Astrocyte (in vitro differentiated cells and primary cell): ENCODE measurements at regions not wholly inside any gene's neighbourhood (a gene's known extent, or its start where the extent isn't known, plus 50 kb on each side); places are given as distances from the start of the nearest gene placed in this dataset.

ENCODE experiments used
- DNase-seq: peaks from one replicate; pipeline ENCODE4 v3.0.0-alpha.2; 2010; ENCODE audit warnings: low read depth
- FAIRE-seq: peaks from 2 replicates; lab custom pipeline; 2011; peaks lifted over from hg19 to GRCh38; lab: Jason Lieb, UNC
- H2AFZ ChIP-seq: 2 replicates; pipeline ENCODE4 v1.6.0; 2012; ENCODE audit warnings: low read depth, low read length, inconsistent platforms
- H3K27ac ChIP-seq: 2 replicates; pipeline ENCODE4 v1.5.1; 2011; ENCODE audit warnings: low read depth, low read length, inconsistent platforms
- H3K27me3 ChIP-seq: 2 replicates; pipeline ENCODE4 v1.6.0; 2011; ENCODE audit warnings: low read length, inconsistent platforms; ENCODE audit not compliant: insufficient read depth
- H3K36me3 ChIP-seq: 2 replicates; pipeline ENCODE4 v1.5.1; 2011; ENCODE audit warnings: low read length, inconsistent platforms; ENCODE audit not compliant: insufficient read depth
- H3K4me1 ChIP-seq: 2 replicates; pipeline ENCODE4 v1.5.1; 2011; ENCODE audit warnings: low read length, inconsistent platforms; ENCODE audit not compliant: insufficient read depth
- H3K4me2 ChIP-seq: 2 replicates; pipeline ENCODE4 v1.6.0; 2012; ENCODE audit warnings: low read length, inconsistent platforms
- H3K4me3 ChIP-seq: 2 replicates; pipeline ENCODE4 v1.5.1; 2011; ENCODE audit warnings: low read depth, mild to moderate bottlenecking, low read length, inconsistent platforms; ENCODE audit not compliant: insufficient read depth
- H3K79me2 ChIP-seq: 2 replicates; pipeline ENCODE4 v1.6.0; 2012; ENCODE audit warnings: mild to moderate bottlenecking, low read length, inconsistent platforms; ENCODE audit not compliant: insufficient read depth
- H3K9ac ChIP-seq: 2 replicates; pipeline ENCODE4 v1.6.0; 2012; ENCODE audit warnings: mild to moderate bottlenecking, low read length, inconsistent platforms
- H3K9me3 ChIP-seq: 2 replicates; pipeline ENCODE4 v1.5.1; 2012; ENCODE audit warnings: low read depth, mild to moderate bottlenecking, low read length, inconsistent platforms; ENCODE audit not compliant: insufficient read depth
- H4K20me1 ChIP-seq: 2 replicates; pipeline ENCODE4 v1.6.0; 2012; ENCODE audit warnings: low read length, inconsistent platforms; ENCODE audit not compliant: insufficient read depth
- H3K27ac Mint-ChIP-seq: one replicate; pipeline ENCODE4 v1.8.0; 2021; ENCODE audit warnings: mild to moderate bottlenecking, mixed read lengths; ENCODE audit not compliant: unreplicated experiment
- H3K27me3 Mint-ChIP-seq: one replicate; pipeline ENCODE4 v1.8.0; 2021; ENCODE audit warnings: low read depth, mixed read lengths; ENCODE audit not compliant: unreplicated experiment
- H3K36me3 Mint-ChIP-seq: one replicate; pipeline ENCODE4 v1.8.0; 2021; ENCODE audit warnings: low read depth, mixed read lengths; ENCODE audit not compliant: unreplicated experiment
- H3K4me1 Mint-ChIP-seq: one replicate; pipeline ENCODE4 v1.8.0; 2021; ENCODE audit warnings: low read depth, mixed read lengths; ENCODE audit not compliant: unreplicated experiment
- H3K4me3 Mint-ChIP-seq: one replicate; pipeline ENCODE4 v1.8.0; 2021; ENCODE audit warnings: mild to moderate bottlenecking, moderate library complexity, mixed read lengths; ENCODE audit not compliant: unreplicated experiment
- H3K9me3 Mint-ChIP-seq: one replicate; pipeline ENCODE4 v1.8.0; 2021; ENCODE audit warnings: mild to moderate bottlenecking, mixed read lengths; ENCODE audit not compliant: unreplicated experiment
- EZH2 ChIP-seq: IDR thresholded peaks from 2 replicates; pipeline ENCODE4 v1.6.1; 2012; ENCODE audit warnings: mild to moderate bottlenecking, low read length, inconsistent platforms; ENCODE audit not compliant: insufficient read depth
- TF ChIP-seq, protein P1 (sequence below): IDR thresholded peaks from 2 replicates; pipeline ENCODE4 v1.5.1; 2011; ENCODE audit warnings: low read depth, mild to moderate bottlenecking, inconsistent platforms, low read length, moderate library complexity; ENCODE audit not compliant: insufficient read depth

DNA sequence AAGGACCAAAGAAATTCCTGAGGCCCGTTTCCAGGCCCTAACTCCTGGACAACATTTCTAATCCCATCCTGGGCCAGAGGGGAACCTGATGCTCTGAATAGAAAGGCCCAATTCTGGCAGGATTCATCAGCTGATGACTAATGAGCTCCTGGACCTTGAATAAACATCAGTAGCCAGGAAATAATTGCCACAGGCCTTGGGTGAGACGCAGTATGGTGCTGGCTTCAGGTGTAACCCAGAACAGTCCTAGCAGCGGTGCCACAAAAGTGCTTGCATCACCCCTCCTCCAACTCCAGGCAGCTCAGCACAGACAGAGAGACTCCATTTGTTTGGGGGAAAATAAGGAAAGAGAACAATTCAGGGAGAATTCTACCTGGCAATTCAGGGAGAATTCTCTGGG is 184.7 kb upstream of the POU1F1 start:
- H3K4me1 Mint-ChIP-seq: peaks cover 13% of the 10 kb centered on the region
- TF ChIP-seq, protein P1, sequence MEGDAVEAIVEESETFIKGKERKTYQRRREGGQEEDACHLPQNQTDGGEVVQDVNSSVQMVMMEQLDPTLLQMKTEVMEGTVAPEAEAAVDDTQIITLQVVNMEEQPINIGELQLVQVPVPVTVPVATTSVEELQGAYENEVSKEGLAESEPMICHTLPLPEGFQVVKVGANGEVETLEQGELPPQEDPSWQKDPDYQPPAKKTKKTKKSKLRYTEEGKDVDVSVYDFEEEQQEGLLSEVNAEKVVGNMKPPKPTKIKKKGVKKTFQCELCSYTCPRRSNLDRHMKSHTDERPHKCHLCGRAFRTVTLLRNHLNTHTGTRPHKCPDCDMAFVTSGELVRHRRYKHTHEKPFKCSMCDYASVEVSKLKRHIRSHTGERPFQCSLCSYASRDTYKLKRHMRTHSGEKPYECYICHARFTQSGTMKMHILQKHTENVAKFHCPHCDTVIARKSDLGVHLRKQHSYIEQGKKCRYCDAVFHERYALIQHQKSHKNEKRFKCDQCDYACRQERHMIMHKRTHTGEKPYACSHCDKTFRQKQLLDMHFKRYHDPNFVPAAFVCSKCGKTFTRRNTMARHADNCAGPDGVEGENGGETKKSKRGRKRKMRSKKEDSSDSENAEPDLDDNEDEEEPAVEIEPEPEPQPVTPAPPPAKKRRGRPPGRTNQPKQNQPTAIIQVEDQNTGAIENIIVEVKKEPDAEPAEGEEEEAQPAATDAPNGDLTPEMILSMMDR: no peak
- TF ChIP-seq EZH2: no peak
- DNase-seq (peak; percentile 5), FAIRE-seq (no peak)
- no peaks in the 10 kb centered on the region for H3K27me3 ChIP-seq
- no peaks in the 10 kb centered on the region for H4K20me1 ChIP-seq
- H3K9me3 Mint-ChIP-seq: no peaks in the 10 kb centered on the region
- no peaks in the 10 kb centered on the region for H3K9me3 ChIP-seq
- H2AFZ ChIP-seq: no peak overlapping the region
- H3K4me1 ChIP-seq: no peaks in the 10 kb centered on the region
- no peaks in the 10 kb centered on the region for H3K36me3 ChIP-seq
- no peak overlapping the region for H3K27ac Mint-ChIP-seq
- H3K79me2 ChIP-seq: no peaks in the 10 kb centered on the region
- no peak overlapping the region for H3K4me3 ChIP-seq
- H3K27me3 Mint-ChIP-seq: no peaks in the 10 kb centered on the region
- no peak overlapping the region for H3K4me2 ChIP-seq
- H3K27ac ChIP-seq: no peak overlapping the region
- H3K4me3 Mint-ChIP-seq: no peak overlapping the region
- H3K36me3 Mint-ChIP-seq: no peaks in the 10 kb centered on the region
- H3K9ac ChIP-seq: no peak overlapping the region

- H3K27me3 ChIP-seq: no peaks in the 10 kb centered on the region
- Mint-ChIP-seq H3K4me1 (no peaks in the 10 kb centered on the region), H3K9me3 (peaks cover 6% of the 10 kb centered on the region), H3K4me3 (no peak overlapping the region), H3K36me3 (no peaks in the 10 kb centered on the region), H3K27ac (no peak overlapping the region), H3K27me3 (no peaks in the 10 kb centered on the region)
- no peak for TF ChIP-seq EZH2
- TF ChIP-seq, protein P1: no peak
- H3K4me1 ChIP-seq: no peaks in the 10 kb centered on the region
- FAIRE-seq (no peak), DNase-seq (no peak)
- no peak overlapping the region for H3K9ac ChIP-seq
- no peaks in the 10 kb centered on the region for H3K9me3 ChIP-seq
- no peaks in the 10 kb centered on the region for H3K36me3 ChIP-seq
- no peak overlapping the region for H3K4me3 ChIP-seq
- no peak overlapping the region for H3K4me2 ChIP-seq
- no peaks in the 10 kb centered on the region for H3K79me2 ChIP-seq
- no peak overlapping the region for H3K27ac ChIP-seq
- H4K20me1 ChIP-seq: no peaks in the 10 kb centered on the region
- H2AFZ ChIP-seq: no peak overlapping the region
Measured at GRCh38 chr3:87448558-87448957, 172.2 kb upstream of the POU1F1 start.

- Mint-ChIP-seq H3K4me3 (no peak overlapping the region), H3K27me3 (no peaks in the 10 kb centered on the region), H3K9me3 (peaks cover 6% of the 10 kb centered on the region), H3K36me3 (no peaks in the 10 kb centered on the region), H3K4me1 (no peaks in the 10 kb centered on the region), H3K27ac (no peak overlapping the region)
- H3K36me3 ChIP-seq: no peaks in the 10 kb centered on the region
- no peaks in the 10 kb centered on the region for H3K4me1 ChIP-seq
- no peaks in the 10 kb centered on the region for H3K79me2 ChIP-seq
- H4K20me1 ChIP-seq: no peaks in the 10 kb centered on the region
- H3K27ac ChIP-seq: no peak overlapping the region
- no peaks in the 10 kb centered on the region for H3K27me3 ChIP-seq
- no peaks in the 10 kb centered on the region for H3K9me3 ChIP-seq
- no peak for FAIRE-seq
- no peak for TF ChIP-seq EZH2
- TF ChIP-seq, protein P1: no peak
- H3K9ac ChIP-seq: no peak overlapping the region
- H3K4me3 ChIP-seq: no peak overlapping the region
- no peak overlapping the region for H2AFZ ChIP-seq
- DNase-seq: no peak
- no peak overlapping the region for H3K4me2 ChIP-seq
Measured at GRCh38 chr3:87446849-87447387, 170.5 kb upstream of the POU1F1 start.
